Karpas-422 (cell line): ENCODE measurements at regions not wholly inside any gene's neighbourhood (a gene's known extent, or its start where the extent isn't known, plus 50 kb on each side); places are given as distances from the start of the nearest gene placed in this dataset.

Experiments used
- DNase-seq: peaks from one replicate; pipeline ENCODE4 v3.0.0-alpha.2; 2015
- H2AFZ ChIP-seq: fragments of 200-600 bp; sonication (generic); 2 replicates; pipeline ENCODE4 v1.6.1; 2014; ENCODE audit warnings: antibody characterized with exemption, low read length, mixed read lengths
- H3K27ac ChIP-seq: fragments of 200-600 bp; sonication (generic); 2 replicates; pipeline ENCODE4 v1.5.1; 2014; ENCODE audit warnings: mild to moderate bottlenecking, low read length, moderate library complexity
- H3K27me3 ChIP-seq: fragments of 200-600 bp; sonication (generic); 2 replicates; pipeline ENCODE4 v1.6.1; 2014; ENCODE audit warnings: low read length, mixed read lengths
- H3K36me3 ChIP-seq: fragments of 200-600 bp; sonication (generic); 2 replicates; pipeline ENCODE4 v1.6.1; 2014; ENCODE audit warnings: low read length, mixed read lengths; ENCODE audit not compliant: insufficient read depth
- H3K4me1 ChIP-seq: fragments of 200-600 bp; sonication (generic); 2 replicates; pipeline ENCODE4 v1.6.1; 2014; ENCODE audit warnings: mild to moderate bottlenecking, low read length, mixed read lengths
- H3K4me2 ChIP-seq: fragments of 200-600 bp; sonication (generic); 2 replicates; pipeline ENCODE4 v1.6.1; 2014; ENCODE audit warnings: low read length, low read depth, mild to moderate bottlenecking; ENCODE audit not compliant: poor library complexity, severe bottlenecking
- H3K4me3 ChIP-seq: fragments of 200-600 bp; sonication (generic); 2 replicates; pipeline ENCODE4 v1.5.1; 2014; ENCODE audit warnings: mild to moderate bottlenecking, antibody characterized with exemption, low read length, mixed read lengths
- H3K79me2 ChIP-seq: fragments of 200-600 bp; sonication (generic); 2 replicates; pipeline ENCODE4 v1.6.1; 2014; ENCODE audit warnings: mild to moderate bottlenecking, low read length, mixed read lengths
- H3K9ac ChIP-seq: fragments of 200-600 bp; sonication (generic); 2 replicates; pipeline ENCODE4 v1.6.0; 2014; ENCODE audit warnings: low read length
- H3K9me2 ChIP-seq: fragments of 200-600 bp; sonication (generic), shearing (Covaris generic); replicated peaks from 2 replicates; pipeline ENCODE4 v1.6.0; 2014; ENCODE audit warnings: mild to moderate bottlenecking, low read length, moderate library complexity; ENCODE audit not compliant: insufficient read depth
- H3K9me3 ChIP-seq: fragments of 300-700, 200-600 bp; sonication (generic); 2 replicates; pipeline ENCODE4 v1.6.1; 2014; ENCODE audit warnings: low read length, mixed read lengths
- H4K20me1 ChIP-seq: fragments of 200-600 bp; sonication (generic); 2 replicates; pipeline ENCODE4 v1.6.1; 2014; ENCODE audit warnings: mild to moderate bottlenecking, antibody characterized with exemption, low read length, low read depth; ENCODE audit not compliant: insufficient read depth

DNA sequence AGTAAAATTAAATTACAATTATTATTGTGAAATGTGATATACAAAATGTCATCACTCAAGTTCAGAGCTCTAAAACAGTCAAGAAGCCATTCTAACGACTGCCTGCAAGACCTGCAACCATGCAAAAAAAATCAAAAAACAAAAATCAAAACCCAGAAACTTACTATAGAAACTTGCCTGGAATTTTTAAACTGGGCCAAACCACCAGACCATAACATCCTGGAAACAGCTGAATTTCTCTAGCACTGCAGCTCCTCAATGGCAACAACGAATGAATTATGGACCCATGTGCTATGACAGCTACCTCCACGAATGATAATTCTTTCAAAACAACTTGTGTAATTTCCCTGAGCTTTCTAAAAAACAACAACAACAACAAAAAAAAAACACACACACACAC is 130.0 kb upstream of the KCNMB2 start:
- no peaks in the 10 kb centered on the region for H3K27me3 ChIP-seq
- no peaks in the 10 kb centered on the region for H3K9me3 ChIP-seq
- H4K20me1 ChIP-seq = no peaks in the 10 kb centered on the region
- H3K27ac ChIP-seq = no peak overlapping the region
- no peaks in the 10 kb centered on the region for H3K79me2 ChIP-seq
- no peak for DNase-seq
- H3K36me3 ChIP-seq = no peaks in the 10 kb centered on the region
- no peak overlapping the region for H3K4me3 ChIP-seq
- H3K4me1 ChIP-seq = no peaks in the 10 kb centered on the region
- no peaks in the 10 kb centered on the region for H3K9me2 ChIP-seq
- no peak overlapping the region for H3K4me2 ChIP-seq
- H2AFZ ChIP-seq = no peak overlapping the region
- H3K9ac ChIP-seq = no peak overlapping the region

DNA sequence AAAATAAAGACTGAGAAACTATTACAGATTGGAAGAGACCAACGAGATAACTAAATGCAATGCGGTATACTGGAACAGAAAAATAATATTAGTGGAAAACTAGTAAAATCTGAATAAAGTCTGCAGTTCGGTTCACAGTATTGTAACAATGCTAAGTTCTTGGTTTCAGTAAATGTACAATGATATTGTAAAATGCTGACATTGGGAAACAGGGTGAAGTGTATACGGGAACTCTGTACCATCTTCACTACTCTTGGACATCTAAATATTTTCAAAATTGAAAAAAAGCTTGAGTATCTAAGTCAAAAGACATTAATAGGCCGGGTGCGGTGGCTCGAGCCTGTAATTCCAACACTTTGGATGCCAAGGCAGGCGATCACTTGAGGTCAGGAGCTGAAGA is 120.9 kb upstream of the KCNMB2 start:
- DNase-seq = no peak
- Histone ChIP-seq H3K4me2 (no peak overlapping the region), H3K79me2 (no peaks in the 10 kb centered on the region), H3K27ac (no peak overlapping the region), H3K27me3 (no peaks in the 10 kb centered on the region), H3K4me3 (no peak overlapping the region), H3K9ac (no peak overlapping the region), H3K9me2 (no peaks in the 10 kb centered on the region), H3K9me3 (no peaks in the 10 kb centered on the region), H3K36me3 (no peaks in the 10 kb centered on the region), H3K4me1 (no peaks in the 10 kb centered on the region), H4K20me1 (no peaks in the 10 kb centered on the region), H2AFZ (no peak overlapping the region)

GRCh38 chr3:178417736-178418135 is 118.5 kb upstream of the KCNMB2 start:
- Histone ChIP-seq H2AFZ (no peak overlapping the region), H3K4me2 (no peak overlapping the region), H3K4me3 (no peak overlapping the region)

GRCh38 chr3:178419071-178419470 is 117.2 kb upstream of the KCNMB2 start:
- Histone ChIP-seq H3K4me3 (no peak overlapping the region), H3K9me2 (no peaks in the 10 kb centered on the region), H3K4me2 (no peak overlapping the region), H4K20me1 (no peaks in the 10 kb centered on the region), H3K36me3 (no peaks in the 10 kb centered on the region), H3K27me3 (no peaks in the 10 kb centered on the region), H3K9me3 (no peaks in the 10 kb centered on the region), H3K27ac (no peak overlapping the region), H3K4me1 (no peaks in the 10 kb centered on the region), H2AFZ (no peak overlapping the region), H3K79me2 (no peaks in the 10 kb centered on the region), H3K9ac (no peak overlapping the region)
- no peak for DNase-seq

More at GRCh38 chr3:178417736-178418135, 118.5 kb upstream of the KCNMB2 start:
- DNase-seq = no peak
- no peaks in the 10 kb centered on the region for H3K9me2 ChIP-seq
- H3K79me2 ChIP-seq = no peaks in the 10 kb centered on the region
- H3K27ac ChIP-seq = no peak overlapping the region
- H3K9ac ChIP-seq = no peak overlapping the region
- no peaks in the 10 kb centered on the region for H3K27me3 ChIP-seq
- no peaks in the 10 kb centered on the region for H3K4me1 ChIP-seq
- H4K20me1 ChIP-seq = no peaks in the 10 kb centered on the region
- H3K9me3 ChIP-seq = no peaks in the 10 kb centered on the region
- H3K36me3 ChIP-seq = no peaks in the 10 kb centered on the region

DNA sequence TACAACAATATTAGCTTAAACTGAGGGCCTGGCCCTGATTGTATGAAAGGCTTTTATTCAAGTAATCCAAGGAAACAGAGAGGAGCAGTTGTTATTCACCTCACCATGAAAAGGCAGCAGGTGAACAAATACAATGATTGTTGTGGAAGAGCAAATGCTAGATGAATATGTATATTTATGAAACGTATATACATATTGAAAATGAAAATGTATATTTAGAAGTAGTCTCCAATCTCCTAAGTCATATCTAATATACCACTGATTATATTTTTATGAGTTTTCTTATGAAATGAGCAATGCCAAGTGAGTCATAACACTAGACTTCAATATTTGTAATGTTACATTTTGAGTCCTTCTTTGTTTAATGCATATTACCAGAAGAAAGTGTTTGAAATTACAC is 116.2 kb upstream of the KCNMB2 start:
- Histone ChIP-seq H3K27ac (no peak overlapping the region), H3K9ac (no peak overlapping the region), H3K9me2 (no peaks in the 10 kb centered on the region), H3K79me2 (no peaks in the 10 kb centered on the region), H2AFZ (no peak overlapping the region), H3K36me3 (no peaks in the 10 kb centered on the region), H3K4me3 (no peak overlapping the region), H3K4me2 (no peak overlapping the region), H3K27me3 (no peaks in the 10 kb centered on the region), H4K20me1 (no peaks in the 10 kb centered on the region), H3K9me3 (no peaks in the 10 kb centered on the region), H3K4me1 (no peaks in the 10 kb centered on the region)
- DNase-seq = no peak

GRCh38 chr3:178421069-178421468 is 115.2 kb upstream of the KCNMB2 start:
- Histone ChIP-seq H3K27me3 (no peaks in the 10 kb centered on the region), H3K36me3 (no peaks in the 10 kb centered on the region), H3K9me3 (no peaks in the 10 kb centered on the region), H3K9me2 (no peaks in the 10 kb centered on the region), H3K27ac (no peak overlapping the region), H3K4me2 (no peak overlapping the region), H2AFZ (no peak overlapping the region), H4K20me1 (no peaks in the 10 kb centered on the region), H3K79me2 (no peaks in the 10 kb centered on the region), H3K4me3 (no peak overlapping the region), H3K9ac (no peak overlapping the region), H3K4me1 (no peaks in the 10 kb centered on the region)
- no peak for DNase-seq

DNA sequence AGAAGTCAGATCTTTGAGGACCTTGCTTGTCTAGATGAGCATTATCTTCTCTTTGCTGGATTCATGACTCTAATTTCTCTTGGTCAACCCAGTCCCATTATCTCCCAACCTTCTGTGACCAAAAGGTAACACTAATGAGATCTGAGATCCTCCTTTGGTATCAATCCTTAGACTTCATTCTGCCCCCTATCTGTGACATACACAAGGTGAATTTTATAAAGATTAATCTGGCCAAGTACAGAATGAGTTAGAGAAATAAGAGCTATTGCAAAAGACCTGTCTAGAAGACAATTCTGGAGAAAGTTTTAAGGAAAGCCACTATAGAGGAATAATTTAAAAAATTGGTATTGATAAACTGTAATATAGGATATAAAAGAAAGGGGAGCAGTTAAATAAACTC is 113.8 kb upstream of the KCNMB2 start:
- no peaks in the 10 kb centered on the region for H3K9me3 ChIP-seq
- no peaks in the 10 kb centered on the region for H3K36me3 ChIP-seq
- no peak overlapping the region for H3K4me2 ChIP-seq
- no peaks in the 10 kb centered on the region for H3K9me2 ChIP-seq
- no peak overlapping the region for H3K4me3 ChIP-seq
- no peak overlapping the region for H3K9ac ChIP-seq
- no peak overlapping the region for H3K27ac ChIP-seq
- no peak for DNase-seq
- H3K79me2 ChIP-seq = no peaks in the 10 kb centered on the region
- H2AFZ ChIP-seq = no peak overlapping the region
- no peaks in the 10 kb centered on the region for H4K20me1 ChIP-seq
- H3K4me1 ChIP-seq = no peaks in the 10 kb centered on the region
- H3K27me3 ChIP-seq = no peaks in the 10 kb centered on the region

GRCh38 chr3:178428037-178428436 is 108.2 kb upstream of the KCNMB2 start:
- no peaks in the 10 kb centered on the region for H3K36me3 ChIP-seq
- no peak overlapping the region for H3K4me3 ChIP-seq
- H3K9ac ChIP-seq = no peak overlapping the region
- no peaks in the 10 kb centered on the region for H4K20me1 ChIP-seq
- no peaks in the 10 kb centered on the region for H3K9me2 ChIP-seq
- H3K4me2 ChIP-seq = no peak overlapping the region
- no peaks in the 10 kb centered on the region for H3K79me2 ChIP-seq
- H3K27me3 ChIP-seq = no peaks in the 10 kb centered on the region
- H3K27ac ChIP-seq = no peak overlapping the region
- DNase-seq = no peak
- no peaks in the 10 kb centered on the region for H3K9me3 ChIP-seq
- H2AFZ ChIP-seq = no peak overlapping the region
- no peaks in the 10 kb centered on the region for H3K4me1 ChIP-seq

DNA sequence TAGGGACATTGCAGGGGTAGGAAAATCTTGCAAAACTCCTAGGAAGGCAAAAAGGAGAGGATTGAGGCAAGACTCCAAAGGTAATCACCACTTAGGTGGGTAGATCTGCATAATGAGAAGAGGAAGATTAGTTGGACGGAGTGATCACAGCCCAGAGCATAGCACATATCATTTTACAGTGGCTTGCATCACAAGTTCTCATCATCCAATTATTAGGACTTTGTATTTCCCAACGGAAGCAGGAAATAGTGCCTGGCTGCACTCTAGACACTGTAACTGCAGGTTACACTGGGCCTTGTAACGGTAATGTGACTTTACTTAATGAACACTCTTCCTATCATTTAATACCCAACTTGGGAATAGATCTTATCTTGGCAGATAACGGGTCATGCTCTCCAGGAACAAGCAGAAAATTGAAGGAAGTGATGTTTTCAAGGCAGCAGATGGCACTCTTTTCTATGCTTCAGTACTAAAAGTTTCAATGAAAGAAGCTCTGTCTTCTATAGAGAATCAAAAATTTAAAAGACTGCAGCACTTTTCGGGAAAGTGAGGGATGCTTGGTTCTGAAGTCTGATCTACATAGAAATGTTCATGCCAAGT is 101.9 kb upstream of the KCNMB2 start:
- Histone ChIP-seq H3K4me3 (no peak overlapping the region), H3K4me1 (no peaks in the 10 kb centered on the region), H3K9me3 (no peaks in the 10 kb centered on the region), H4K20me1 (no peaks in the 10 kb centered on the region), H3K27ac (no peak overlapping the region), H2AFZ (no peak overlapping the region), H3K79me2 (no peaks in the 10 kb centered on the region), H3K27me3 (no peaks in the 10 kb centered on the region), H3K36me3 (no peaks in the 10 kb centered on the region), H3K9me2 (no peaks in the 10 kb centered on the region), H3K4me2 (no peak overlapping the region), H3K9ac (no peak overlapping the region)
- DNase-seq = no peak
